Brain microvascular endothelial cell (primary cell): ENCODE measurements at regions not wholly inside any gene's neighbourhood (a gene's known extent, or its start where the extent isn't known, plus 50 kb on each side); places are given as distances from the start of the nearest gene placed in this dataset.

ENCODE experiments used
- DNase-seq: peaks from one replicate; pipeline ENCODE4 v3.0.0-alpha.2; 2020
- H3K27ac ChIP-seq: fragments of 250-450 bp; sonication (Bioruptor Pico); 2 replicates; pipeline ENCODE4 v1.5.1; 2020; ENCODE audit warnings: mild to moderate bottlenecking, moderate library complexity
- H3K27me3 ChIP-seq: fragments of 250-450 bp; sonication (Bioruptor Pico); replicated peaks from 2 replicates; pipeline ENCODE4 v1.5.1; 2020; ENCODE audit warnings: mild to moderate bottlenecking
- H3K36me3 ChIP-seq: fragments of 250-450 bp; sonication (Bioruptor Pico); replicated peaks from 2 replicates; pipeline ENCODE4 v1.5.1; 2020; ENCODE audit warnings: mild to moderate bottlenecking
- H3K4me3 ChIP-seq: 2 replicates; pipeline ENCODE4 v1.5.1; 2011; ENCODE audit warnings: low read depth, mild to moderate bottlenecking, control low read depth, low read length, moderate library complexity
- in situ Hi-C: cut with HindIII; loops from 2 replicates; pipeline ENCODE4 v1.10.0; 2017; ENCODE audit warnings: low sequenced_read_pairs, low pct_ligation_motif_present
- TF ChIP-seq, protein P1 (sequence below): IDR thresholded peaks from 2 replicates; pipeline ENCODE4 v1.5.1; 2011; ENCODE audit warnings: low read depth, mild to moderate bottlenecking, moderate library complexity, low read length, control low read depth, inconsistent platforms; ENCODE audit errors: missing control alignments

DNA sequence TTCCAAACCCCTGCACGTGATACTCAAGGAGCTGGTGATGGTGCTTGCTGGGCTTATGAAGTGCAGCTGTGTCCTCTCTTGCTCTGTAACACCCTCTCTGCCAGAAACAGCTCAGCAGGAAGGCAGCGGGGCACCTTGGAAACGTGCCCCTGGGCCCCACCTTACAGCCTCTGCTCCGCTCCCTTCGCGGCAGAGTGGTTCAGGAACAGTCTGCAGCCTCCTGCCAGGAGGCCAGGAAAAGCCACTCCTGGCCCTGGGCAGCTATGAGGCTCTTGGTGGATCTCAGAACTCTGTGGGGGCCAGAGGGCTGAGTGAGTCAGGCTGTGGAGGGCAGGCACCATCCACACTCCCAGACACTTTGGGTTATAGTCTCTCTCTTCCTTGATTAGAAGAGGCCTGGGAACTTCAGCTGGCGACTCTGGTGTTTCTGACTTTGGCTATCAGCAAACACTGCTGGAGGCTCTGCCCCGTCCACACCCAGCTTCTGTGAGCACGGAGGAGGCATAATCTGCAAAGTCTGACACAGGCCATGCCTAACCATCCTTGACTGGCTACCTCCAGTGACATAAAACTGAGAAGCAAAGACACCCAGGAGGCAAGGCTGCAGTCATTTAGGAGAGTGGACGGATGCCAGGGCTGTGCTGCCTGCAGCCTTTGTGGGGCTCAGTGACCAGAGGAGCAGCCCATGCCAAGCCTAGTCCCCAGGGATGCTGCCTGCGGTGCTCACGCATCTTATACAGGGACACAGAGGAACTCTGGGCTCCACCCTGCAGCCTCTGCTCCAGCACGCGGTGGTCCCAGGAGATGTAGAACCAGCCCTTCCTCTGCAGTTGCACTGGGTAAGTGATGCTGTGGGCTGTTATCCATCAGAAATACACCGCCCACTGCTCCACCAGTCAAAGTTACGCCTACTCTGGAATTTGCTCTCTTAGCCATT lies 65.3 kb downstream of the METRNL start:
- TF ChIP-seq, protein P1, sequence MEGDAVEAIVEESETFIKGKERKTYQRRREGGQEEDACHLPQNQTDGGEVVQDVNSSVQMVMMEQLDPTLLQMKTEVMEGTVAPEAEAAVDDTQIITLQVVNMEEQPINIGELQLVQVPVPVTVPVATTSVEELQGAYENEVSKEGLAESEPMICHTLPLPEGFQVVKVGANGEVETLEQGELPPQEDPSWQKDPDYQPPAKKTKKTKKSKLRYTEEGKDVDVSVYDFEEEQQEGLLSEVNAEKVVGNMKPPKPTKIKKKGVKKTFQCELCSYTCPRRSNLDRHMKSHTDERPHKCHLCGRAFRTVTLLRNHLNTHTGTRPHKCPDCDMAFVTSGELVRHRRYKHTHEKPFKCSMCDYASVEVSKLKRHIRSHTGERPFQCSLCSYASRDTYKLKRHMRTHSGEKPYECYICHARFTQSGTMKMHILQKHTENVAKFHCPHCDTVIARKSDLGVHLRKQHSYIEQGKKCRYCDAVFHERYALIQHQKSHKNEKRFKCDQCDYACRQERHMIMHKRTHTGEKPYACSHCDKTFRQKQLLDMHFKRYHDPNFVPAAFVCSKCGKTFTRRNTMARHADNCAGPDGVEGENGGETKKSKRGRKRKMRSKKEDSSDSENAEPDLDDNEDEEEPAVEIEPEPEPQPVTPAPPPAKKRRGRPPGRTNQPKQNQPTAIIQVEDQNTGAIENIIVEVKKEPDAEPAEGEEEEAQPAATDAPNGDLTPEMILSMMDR = no peak
- Histone ChIP-seq H3K4me3 (no peak overlapping the region), H3K27me3 (no peaks in the 10 kb centered on the region), H3K27ac (no peak overlapping the region), H3K36me3 (no peaks in the 10 kb centered on the region)
- no peak for DNase-seq
- in situ Hi-C loops = no loop called here

GRCh38 chr17:83145358-83145738 lies 65.9 kb downstream of the METRNL start:
- TF ChIP-seq, protein P1 = no peak
- in situ Hi-C loops = no loop called here

GRCh38 chr17:83145831-83146230 lies 66.4 kb downstream of the METRNL start:
- TF ChIP-seq, protein P1 = no peak
- in situ Hi-C loops = no loop called here
- Histone ChIP-seq H3K27me3 (no peaks in the 10 kb centered on the region), H3K4me3 (no peak overlapping the region), H3K27ac (no peak overlapping the region), H3K36me3 (no peaks in the 10 kb centered on the region)
- DNase-seq = no peak

More at GRCh38 chr17:83145358-83145738, 65.9 kb downstream of the METRNL start:
- Histone ChIP-seq H3K4me3 (no peak overlapping the region), H3K36me3 (no peaks in the 10 kb centered on the region), H3K27ac (no peak overlapping the region), H3K27me3 (no peaks in the 10 kb centered on the region)
- no peak for DNase-seq

DNA sequence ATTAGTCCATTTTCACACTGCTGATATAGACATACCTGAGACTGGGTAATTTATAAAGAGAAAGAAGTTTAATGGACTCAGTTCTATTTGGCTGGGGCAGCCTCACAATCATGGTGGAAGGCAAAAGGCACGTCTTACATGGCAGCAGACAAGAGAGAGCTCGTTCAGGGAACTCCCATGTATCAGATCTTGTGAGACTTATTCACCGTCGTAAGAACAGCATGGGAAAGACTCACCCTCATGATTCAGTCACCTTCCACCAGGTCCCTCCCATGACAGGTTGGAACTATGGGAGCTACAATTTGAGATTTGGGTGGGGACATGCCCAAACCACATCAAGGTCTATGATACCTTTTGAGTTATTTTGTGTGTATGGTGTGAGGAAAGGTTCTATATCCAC lies 66.9 kb downstream of the METRNL start:
- TF ChIP-seq, protein P1 = no peak
- no peak for DNase-seq
- no peak overlapping the region for H3K27ac ChIP-seq
- in situ Hi-C loops = no loop called here
- no peak overlapping the region for H3K4me3 ChIP-seq
- no peaks in the 10 kb centered on the region for H3K36me3 ChIP-seq
- H3K27me3 ChIP-seq = no peaks in the 10 kb centered on the region

GRCh38 chr17:83147280-83147679 lies 67.9 kb downstream of the METRNL start:
- H3K27ac ChIP-seq = no peak overlapping the region
- TF ChIP-seq, protein P1 = no peak
- DNase-seq = no peak
- no peaks in the 10 kb centered on the region for H3K27me3 ChIP-seq
- in situ Hi-C loops = no loop called here
- H3K36me3 ChIP-seq = no peaks in the 10 kb centered on the region
- no peak overlapping the region for H3K4me3 ChIP-seq
